ENCODE measurements at regions not wholly inside any gene's neighbourhood (a gene's known extent, or its start where the extent isn't known, plus 50 kb on each side); places are given as distances from the start of the nearest gene placed in this dataset.

DNA sequence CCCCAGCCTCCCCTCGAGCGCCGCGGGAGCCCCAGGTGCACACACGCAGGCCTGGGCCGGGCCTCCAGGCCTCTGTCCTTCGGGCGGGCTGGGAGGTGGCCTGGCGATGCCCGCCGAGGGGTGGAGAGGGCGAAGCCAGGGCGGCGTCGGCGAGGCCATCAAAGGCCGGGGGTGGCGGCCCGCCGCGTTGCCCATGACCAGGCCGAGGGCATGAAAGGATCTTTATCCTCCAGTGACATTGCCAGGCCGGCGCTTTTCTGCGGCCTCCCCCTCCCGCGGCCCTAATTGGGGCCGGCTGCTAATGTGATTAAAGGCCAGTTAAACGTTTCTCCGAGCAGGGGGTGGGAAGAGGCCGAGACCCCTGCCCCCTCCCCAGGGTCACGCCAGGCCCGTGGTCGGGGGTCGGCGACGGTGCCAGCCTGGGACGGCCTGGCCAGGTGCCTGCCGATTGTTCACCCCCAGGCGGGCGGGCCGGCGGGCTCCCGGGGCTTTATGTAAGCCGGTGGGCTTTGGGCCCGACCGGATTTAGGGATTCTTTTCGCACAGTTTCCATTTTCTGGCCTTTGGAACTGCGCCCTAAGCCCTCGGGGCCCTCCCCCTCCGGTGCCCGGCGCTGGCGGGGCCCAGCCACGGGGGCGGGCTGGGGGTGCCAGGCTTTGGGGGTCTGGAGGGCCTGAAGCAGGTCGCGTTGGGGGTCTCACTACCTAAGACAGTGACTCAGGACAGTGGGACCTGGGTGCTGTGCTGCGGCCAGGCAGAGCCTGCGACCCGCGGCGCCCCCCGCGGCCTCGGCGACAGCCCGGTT is 103.2 kb upstream of the DIO3 start:
- POLR2A ChIA-PET: no interaction called here
- no peak for DNase-seq (ENCODE audit: low read depth, low spot score)
- CTCF ChIA-PET: no interaction called here
- H3K4me3 ChIP-seq (ENCODE audit: low read depth, low read length): no peak overlapping the region
- TF ChIP-seq, protein P1, sequence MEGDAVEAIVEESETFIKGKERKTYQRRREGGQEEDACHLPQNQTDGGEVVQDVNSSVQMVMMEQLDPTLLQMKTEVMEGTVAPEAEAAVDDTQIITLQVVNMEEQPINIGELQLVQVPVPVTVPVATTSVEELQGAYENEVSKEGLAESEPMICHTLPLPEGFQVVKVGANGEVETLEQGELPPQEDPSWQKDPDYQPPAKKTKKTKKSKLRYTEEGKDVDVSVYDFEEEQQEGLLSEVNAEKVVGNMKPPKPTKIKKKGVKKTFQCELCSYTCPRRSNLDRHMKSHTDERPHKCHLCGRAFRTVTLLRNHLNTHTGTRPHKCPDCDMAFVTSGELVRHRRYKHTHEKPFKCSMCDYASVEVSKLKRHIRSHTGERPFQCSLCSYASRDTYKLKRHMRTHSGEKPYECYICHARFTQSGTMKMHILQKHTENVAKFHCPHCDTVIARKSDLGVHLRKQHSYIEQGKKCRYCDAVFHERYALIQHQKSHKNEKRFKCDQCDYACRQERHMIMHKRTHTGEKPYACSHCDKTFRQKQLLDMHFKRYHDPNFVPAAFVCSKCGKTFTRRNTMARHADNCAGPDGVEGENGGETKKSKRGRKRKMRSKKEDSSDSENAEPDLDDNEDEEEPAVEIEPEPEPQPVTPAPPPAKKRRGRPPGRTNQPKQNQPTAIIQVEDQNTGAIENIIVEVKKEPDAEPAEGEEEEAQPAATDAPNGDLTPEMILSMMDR (IDR thresholded peaks at IDR 0.05; ENCODE audit: insufficient read depth, low read length, missing control alignments): no peak

DNA sequence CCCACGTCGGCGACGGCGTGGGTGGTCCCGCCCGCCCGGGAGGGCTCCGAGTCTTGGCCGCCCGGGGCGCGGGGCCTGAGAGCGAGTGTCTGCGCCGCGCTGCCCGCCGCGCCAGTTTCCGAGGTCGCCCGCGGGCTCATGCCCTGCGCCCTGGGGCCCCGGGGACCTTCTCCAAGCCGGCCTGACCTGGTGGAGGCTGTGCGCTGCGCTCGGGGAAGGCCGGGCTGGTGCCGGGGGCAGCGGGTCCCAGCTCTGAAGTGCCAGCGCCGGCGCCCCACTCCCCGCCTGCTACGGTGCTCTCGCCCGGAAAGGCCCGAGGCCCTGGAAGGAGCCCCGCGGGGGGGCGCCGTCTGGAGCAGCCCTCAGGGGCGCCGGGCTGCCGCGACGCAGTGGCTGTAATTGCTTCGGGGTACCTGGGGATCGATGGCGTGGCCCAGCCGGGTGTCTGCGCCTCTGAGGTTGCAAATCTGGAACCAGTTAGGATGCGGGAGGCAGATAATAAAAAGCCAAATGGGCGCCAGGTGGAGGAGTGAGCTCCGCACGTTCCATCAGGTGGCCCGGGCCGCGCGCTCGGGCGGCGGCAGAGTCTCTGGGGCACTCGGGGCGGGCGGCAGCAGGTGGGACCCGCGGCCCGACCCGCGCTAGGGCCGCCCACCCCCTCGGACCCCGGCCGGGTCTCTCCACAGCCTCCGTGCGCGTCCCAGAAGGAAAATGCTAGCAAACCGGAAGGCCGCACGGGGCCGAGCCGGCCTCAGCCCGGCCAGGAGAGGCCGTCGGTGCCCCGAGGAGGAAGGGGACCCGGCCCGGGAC is 102.3 kb upstream of the DIO3 start:
- TF ChIP-seq, protein P1 (IDR thresholded peaks at IDR 0.05; ENCODE audit: insufficient read depth, low read length, missing control alignments): no peak
- H3K4me3 ChIP-seq (ENCODE audit: low read depth, low read length): no peak overlapping the region
- ChIA-PET POLR2A (no interaction called here), CTCF (no interaction called here)
- DNase-seq (ENCODE audit: low read depth, low spot score): no peak

DNA sequence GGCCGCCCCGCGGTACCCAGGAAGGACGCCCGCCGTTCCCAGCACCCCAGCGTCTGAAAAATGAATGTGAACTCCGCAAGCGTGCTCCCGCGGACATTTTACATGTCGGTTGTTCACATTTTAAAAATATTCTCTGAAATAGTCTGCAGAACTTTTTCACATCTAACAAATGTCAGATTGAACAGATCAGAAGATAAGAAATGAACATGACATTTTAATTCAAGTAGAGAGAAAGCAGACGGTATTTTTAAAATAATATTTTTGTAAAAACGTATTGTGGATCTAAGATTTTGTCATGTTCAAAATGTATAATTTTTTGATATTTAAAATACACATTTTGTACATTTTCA is 101.8 kb upstream of the DIO3 start:
- DNase-seq (ENCODE audit: low read depth, low spot score): no peak
- TF ChIP-seq, protein P1 (IDR thresholded peaks at IDR 0.05; ENCODE audit: insufficient read depth, low read length, missing control alignments): no peak
- no peak overlapping the region for H3K4me3 ChIP-seq (ENCODE audit: low read depth, low read length)
- ChIA-PET CTCF (no interaction called here), POLR2A (no interaction called here)

DNA sequence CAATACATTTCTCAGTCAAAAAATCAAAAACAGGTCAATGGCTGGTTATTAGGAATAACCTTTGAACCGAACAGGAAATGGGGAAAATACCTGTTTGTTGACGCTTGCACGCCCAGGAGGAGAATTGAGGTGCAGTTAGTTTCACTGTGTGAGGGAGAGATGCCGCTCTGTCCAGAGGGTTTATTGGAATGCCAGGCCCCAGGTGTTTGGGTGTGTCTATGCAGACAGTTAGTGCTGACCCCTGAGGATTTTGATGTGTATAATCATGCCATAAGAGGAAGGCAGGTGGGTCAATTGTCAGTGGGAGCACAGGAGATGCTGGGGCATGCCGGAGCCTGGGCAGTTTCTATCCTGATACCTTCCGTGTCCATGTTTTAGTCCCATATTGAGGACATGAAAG is 100.8 kb upstream of the DIO3 start:
- CTCF ChIA-PET: no interaction called here
- POLR2A ChIA-PET: no interaction called here
- no peak overlapping the region for H3K4me3 ChIP-seq (ENCODE audit: low read depth, low read length)
- TF ChIP-seq, protein P1 (IDR thresholded peaks at IDR 0.05; ENCODE audit: insufficient read depth, low read length, missing control alignments): no peak
- DNase-seq (ENCODE audit: low read depth, low spot score): no peak

DNA sequence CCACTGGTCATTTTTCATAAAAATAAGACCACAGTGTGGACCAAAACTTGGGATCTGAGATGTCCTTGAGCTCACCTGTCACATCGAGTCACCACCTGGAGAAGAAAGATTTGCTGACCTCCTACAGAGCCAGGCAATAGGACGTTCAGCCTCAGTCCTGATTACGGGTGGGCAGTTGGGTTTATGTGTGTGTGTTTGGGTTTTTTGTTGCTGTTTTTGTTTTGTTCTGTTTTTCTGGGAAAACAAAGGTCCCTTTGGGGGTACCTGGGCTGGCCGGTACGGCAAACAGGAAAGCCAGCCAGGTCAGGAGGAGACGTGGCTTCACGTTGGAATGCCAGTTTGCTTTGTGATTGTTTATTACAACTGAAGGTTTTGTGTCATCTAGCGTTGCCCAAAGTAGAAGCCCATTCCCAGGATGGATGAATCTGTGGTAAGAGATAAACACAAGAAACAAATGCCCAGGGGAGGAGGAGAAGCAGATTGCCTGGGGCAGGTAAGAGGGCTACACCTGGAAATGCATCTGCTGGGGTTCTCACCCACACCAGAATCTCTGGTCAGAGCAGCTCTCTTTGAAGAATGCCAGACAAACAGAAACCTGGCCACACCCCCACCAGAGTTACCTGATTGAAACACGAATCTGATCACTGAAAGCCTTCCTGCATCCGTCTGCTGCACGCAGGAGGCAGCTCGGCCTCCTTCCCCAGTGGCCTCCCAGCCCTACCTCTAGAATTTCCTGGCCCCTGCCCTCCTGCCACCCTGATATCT is 100.1 kb upstream of the DIO3 start:
- ChIA-PET POLR2A (no interaction called here), CTCF (no interaction called here)
- H3K4me3 ChIP-seq (ENCODE audit: low read depth, low read length): no peak overlapping the region
- DNase-seq (ENCODE audit: low read depth, low spot score): no peak
- TF ChIP-seq, protein P1 (IDR thresholded peaks at IDR 0.05; ENCODE audit: insufficient read depth, low read length, missing control alignments): no peak

DNA sequence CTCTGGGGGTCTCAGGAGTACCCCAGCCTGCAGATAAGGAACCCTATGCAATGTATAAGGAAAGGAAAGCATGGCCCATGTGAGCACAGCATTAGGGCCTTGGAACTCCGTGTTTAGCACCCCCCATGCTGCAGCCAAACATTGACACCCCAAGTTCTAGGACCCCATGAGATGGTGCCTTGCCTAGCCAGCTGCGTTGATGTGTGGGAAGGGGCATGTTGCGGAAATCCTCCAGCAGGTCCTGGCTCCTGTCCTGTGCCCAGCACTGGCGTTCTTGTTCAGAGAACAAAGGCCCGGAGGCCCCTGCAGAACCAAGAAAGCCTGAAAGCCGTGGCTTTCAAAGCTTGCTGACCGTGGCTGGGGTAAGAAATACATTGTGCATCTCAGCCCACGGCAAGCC is 99.4 kb upstream of the DIO3 start:
- TF ChIP-seq, protein P1 (IDR thresholded peaks at IDR 0.05; ENCODE audit: insufficient read depth, low read length, missing control alignments): no peak
- ChIA-PET POLR2A (no interaction called here), CTCF (no interaction called here)
- H3K4me3 ChIP-seq (ENCODE audit: low read depth, low read length): no peak overlapping the region
- no peak for DNase-seq (ENCODE audit: low read depth, low spot score)

Data from AG04449 (cell line).